ENCODE measurements at regions not wholly inside any gene's neighbourhood (a gene's known extent, or its start where the extent isn't known, plus 50 kb on each side); places are given as distances from the start of the nearest gene placed in this dataset.

- TF ChIP-seq EZH2 (IDR thresholded peaks at IDR 0.05; ENCODE audit: insufficient read depth, low read length) (no peak), CTCF (IDR thresholded peaks at IDR 0.05; ENCODE audit: insufficient read depth, low read depth, low read length) (no peak)
- H3K4me1 Mint-ChIP-seq (ENCODE audit: low read depth, unreplicated experiment): no peaks in the 10 kb centered on the region
- no peaks in the 10 kb centered on the region for H3K4me1 ChIP-seq (ENCODE audit: insufficient read depth, low read length)
- H3K36me3 Mint-ChIP-seq (ENCODE audit: low read depth, unreplicated experiment): no peaks in the 10 kb centered on the region
- H4K20me1 ChIP-seq (ENCODE audit: insufficient read depth, low read length): no peaks in the 10 kb centered on the region
- H3K36me3 ChIP-seq (ENCODE audit: insufficient read depth, low read length): no peaks in the 10 kb centered on the region
- H3K27ac ChIP-seq (ENCODE audit: low read depth, low read length): no peak overlapping the region
- no peaks in the 10 kb centered on the region for H3K79me2 ChIP-seq (ENCODE audit: insufficient read depth, low read length)
- H3K4me3 ChIP-seq (ENCODE audit: insufficient read depth, low read depth, low read length): no peak overlapping the region
- DNase-seq (ENCODE audit: low read depth) (no peak), FAIRE-seq (no peak)
- H2AFZ ChIP-seq (ENCODE audit: low read depth, low read length): no peak overlapping the region
- H3K27me3 Mint-ChIP-seq (ENCODE audit: low read depth, unreplicated experiment): no peaks in the 10 kb centered on the region
- no peaks in the 10 kb centered on the region for H3K9me3 ChIP-seq (ENCODE audit: insufficient read depth, low read depth, low read length)
- no peaks in the 10 kb centered on the region for H3K9me3 Mint-ChIP-seq (ENCODE audit: unreplicated experiment)
- no peak overlapping the region for H3K27ac Mint-ChIP-seq (ENCODE audit: unreplicated experiment)
- no peak overlapping the region for H3K4me3 Mint-ChIP-seq (ENCODE audit: unreplicated experiment)
- no peaks in the 10 kb centered on the region for H3K27me3 ChIP-seq (ENCODE audit: insufficient read depth, low read length)
- no peak overlapping the region for H3K4me2 ChIP-seq (ENCODE audit: low read length)
- no peak overlapping the region for H3K9ac ChIP-seq (ENCODE audit: low read length)
Measured at GRCh38 chr12:25822281-25822680, 136.2 kb upstream of the RASSF8 start.

- Histone ChIP-seq H3K9me3 (ENCODE audit: insufficient read depth, low read depth, low read length) (no peaks in the 10 kb centered on the region), H4K20me1 (ENCODE audit: insufficient read depth, low read length) (no peaks in the 10 kb centered on the region), H3K4me1 (ENCODE audit: insufficient read depth, low read length) (peaks cover 9% of the 10 kb centered on the region), H3K4me3 (ENCODE audit: insufficient read depth, low read depth, low read length) (no peak overlapping the region), H3K4me2 (ENCODE audit: low read length) (no peak overlapping the region), H3K79me2 (ENCODE audit: insufficient read depth, low read length) (no peaks in the 10 kb centered on the region), H3K27ac (ENCODE audit: low read depth, low read length) (no peak overlapping the region), H3K36me3 (ENCODE audit: insufficient read depth, low read length) (no peaks in the 10 kb centered on the region), H3K27me3 (ENCODE audit: insufficient read depth, low read length) (no peaks in the 10 kb centered on the region), H3K9ac (ENCODE audit: low read length) (no peak overlapping the region), H2AFZ (ENCODE audit: low read depth, low read length) (no peak overlapping the region)
- H3K36me3 Mint-ChIP-seq (ENCODE audit: low read depth, unreplicated experiment): no peaks in the 10 kb centered on the region
- H3K9me3 Mint-ChIP-seq (ENCODE audit: unreplicated experiment): no peaks in the 10 kb centered on the region
- H3K27me3 Mint-ChIP-seq (ENCODE audit: low read depth, unreplicated experiment): no peaks in the 10 kb centered on the region
- no peak overlapping the region for H3K27ac Mint-ChIP-seq (ENCODE audit: unreplicated experiment)
- FAIRE-seq (no peak), DNase-seq (ENCODE audit: low read depth) (no peak)
- H3K4me3 Mint-ChIP-seq (ENCODE audit: unreplicated experiment): no peak overlapping the region
- no peak for TF ChIP-seq EZH2 (IDR thresholded peaks at IDR 0.05; ENCODE audit: insufficient read depth, low read length)
- TF ChIP-seq CTCF (IDR thresholded peaks at IDR 0.05; ENCODE audit: insufficient read depth, low read depth, low read length): no peak
- no peaks in the 10 kb centered on the region for H3K4me1 Mint-ChIP-seq (ENCODE audit: low read depth, unreplicated experiment)
Measured at GRCh38 chr12:25824734-25825133, 133.7 kb upstream of the RASSF8 start.

GRCh38 chr12:25825446-25825845 is 133.0 kb upstream of the RASSF8 start:
- no peak overlapping the region for H3K4me2 ChIP-seq (ENCODE audit: low read length)
- H4K20me1 ChIP-seq (ENCODE audit: insufficient read depth, low read length): no peaks in the 10 kb centered on the region
- no peaks in the 10 kb centered on the region for H3K36me3 ChIP-seq (ENCODE audit: insufficient read depth, low read length)
- H2AFZ ChIP-seq (ENCODE audit: low read depth, low read length): no peak overlapping the region
- FAIRE-seq (no peak), DNase-seq (ENCODE audit: low read depth) (no peak)
- no peak overlapping the region for H3K4me3 ChIP-seq (ENCODE audit: insufficient read depth, low read depth, low read length)
- no peak overlapping the region for H3K27ac ChIP-seq (ENCODE audit: low read depth, low read length)
- no peaks in the 10 kb centered on the region for H3K27me3 ChIP-seq (ENCODE audit: insufficient read depth, low read length)
- TF ChIP-seq CTCF (IDR thresholded peaks at IDR 0.05; ENCODE audit: insufficient read depth, low read depth, low read length) (no peak), EZH2 (IDR thresholded peaks at IDR 0.05; ENCODE audit: insufficient read depth, low read length) (no peak)
- peaks cover 11% of the 10 kb centered on the region for H3K4me1 ChIP-seq (ENCODE audit: insufficient read depth, low read length)
- Mint-ChIP-seq H3K4me3 (ENCODE audit: unreplicated experiment) (no peak overlapping the region), H3K36me3 (ENCODE audit: low read depth, unreplicated experiment) (no peaks in the 10 kb centered on the region), H3K27ac (ENCODE audit: unreplicated experiment) (no peak overlapping the region), H3K27me3 (ENCODE audit: low read depth, unreplicated experiment) (no peaks in the 10 kb centered on the region), H3K4me1 (ENCODE audit: low read depth, unreplicated experiment) (no peaks in the 10 kb centered on the region), H3K9me3 (ENCODE audit: unreplicated experiment) (no peaks in the 10 kb centered on the region)
- H3K79me2 ChIP-seq (ENCODE audit: insufficient read depth, low read length): no peaks in the 10 kb centered on the region
- no peaks in the 10 kb centered on the region for H3K9me3 ChIP-seq (ENCODE audit: insufficient read depth, low read depth, low read length)
- no peak overlapping the region for H3K9ac ChIP-seq (ENCODE audit: low read length)
